Chondrocyte (in vitro differentiated cells): ENCODE measurements at regions not wholly inside any gene's neighbourhood (a gene's known extent, or its start where the extent isn't known, plus 50 kb on each side); places are given as distances from the start of the nearest gene placed in this dataset.

Experiments used
- DNase-seq: peaks from one replicate; pipeline ENCODE4 v3.0.0; 2021; ENCODE audit warnings: mixed read lengths, low spot score
- H3K27ac Mint-ChIP-seq: one replicate; pipeline ENCODE4 v1.8.0; 2021; ENCODE audit warnings: mild to moderate bottlenecking, moderate library complexity, mixed read lengths; ENCODE audit not compliant: unreplicated experiment
- H3K27me3 Mint-ChIP-seq: 2 replicates; pipeline ENCODE4 v1.8.0; 2021; ENCODE audit warnings: low read depth, mixed read lengths
- H3K36me3 Mint-ChIP-seq: 2 replicates; pipeline ENCODE4 v1.8.0; 2021; ENCODE audit warnings: low read depth, mixed read lengths
- H3K4me1 Mint-ChIP-seq: 2 replicates; pipeline ENCODE4 v1.8.0; 2021; ENCODE audit warnings: low read depth, mild to moderate bottlenecking, mixed read lengths
- H3K4me3 Mint-ChIP-seq: one replicate; pipeline ENCODE4 v1.8.0; 2021; ENCODE audit warnings: mild to moderate bottlenecking, moderate library complexity, mixed read lengths; ENCODE audit not compliant: unreplicated experiment
- H3K9me3 Mint-ChIP-seq: 2 replicates; pipeline ENCODE4 v1.8.0; 2021; ENCODE audit warnings: low read depth, mixed read lengths
- TF ChIP-seq, protein P1 (sequence below): fragments of 200-600 bp; sonication (generic); IDR thresholded peaks from 2 replicates; pipeline ENCODE4 v1.5.0; 2021; ENCODE audit warnings: antibody characterized with exemption, mild to moderate bottlenecking, moderate library complexity

- H3K4me3 Mint-ChIP-seq: no peak overlapping the region
- TF ChIP-seq, protein P1, sequence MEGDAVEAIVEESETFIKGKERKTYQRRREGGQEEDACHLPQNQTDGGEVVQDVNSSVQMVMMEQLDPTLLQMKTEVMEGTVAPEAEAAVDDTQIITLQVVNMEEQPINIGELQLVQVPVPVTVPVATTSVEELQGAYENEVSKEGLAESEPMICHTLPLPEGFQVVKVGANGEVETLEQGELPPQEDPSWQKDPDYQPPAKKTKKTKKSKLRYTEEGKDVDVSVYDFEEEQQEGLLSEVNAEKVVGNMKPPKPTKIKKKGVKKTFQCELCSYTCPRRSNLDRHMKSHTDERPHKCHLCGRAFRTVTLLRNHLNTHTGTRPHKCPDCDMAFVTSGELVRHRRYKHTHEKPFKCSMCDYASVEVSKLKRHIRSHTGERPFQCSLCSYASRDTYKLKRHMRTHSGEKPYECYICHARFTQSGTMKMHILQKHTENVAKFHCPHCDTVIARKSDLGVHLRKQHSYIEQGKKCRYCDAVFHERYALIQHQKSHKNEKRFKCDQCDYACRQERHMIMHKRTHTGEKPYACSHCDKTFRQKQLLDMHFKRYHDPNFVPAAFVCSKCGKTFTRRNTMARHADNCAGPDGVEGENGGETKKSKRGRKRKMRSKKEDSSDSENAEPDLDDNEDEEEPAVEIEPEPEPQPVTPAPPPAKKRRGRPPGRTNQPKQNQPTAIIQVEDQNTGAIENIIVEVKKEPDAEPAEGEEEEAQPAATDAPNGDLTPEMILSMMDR: no peak
- H3K27me3 Mint-ChIP-seq: no peaks in the 10 kb centered on the region
- peaks cover 5% of the 10 kb centered on the region for H3K36me3 Mint-ChIP-seq
- no peaks in the 10 kb centered on the region for H3K9me3 Mint-ChIP-seq
- no peak overlapping the region for H3K27ac Mint-ChIP-seq
- H3K4me1 Mint-ChIP-seq: peaks cover 49% of the 10 kb centered on the region
- DNase-seq: no peak
These were observed 339.9 kb downstream of the SEC14L1 start for GRCh38 chr17:77480509-77481215.

- Mint-ChIP-seq H3K4me3 (no peak overlapping the region), H3K27ac (no peak overlapping the region), H3K9me3 (no peaks in the 10 kb centered on the region), H3K36me3 (peaks cover 5% of the 10 kb centered on the region), H3K27me3 (no peaks in the 10 kb centered on the region), H3K4me1 (peaks cover 38% of the 10 kb centered on the region)
- peak; percentile 86 for DNase-seq
- TF ChIP-seq, protein P1: no peak
These were observed 341.0 kb downstream of the SEC14L1 start for GRCh38 chr17:77481476-77482374.

- Mint-ChIP-seq H3K4me1 (peaks cover 30% of the 10 kb centered on the region), H3K36me3 (peaks cover 5% of the 10 kb centered on the region), H3K4me3 (no peak overlapping the region), H3K9me3 (no peaks in the 10 kb centered on the region), H3K27me3 (no peaks in the 10 kb centered on the region), H3K27ac (no peak overlapping the region)
- DNase-seq: peak; percentile 85
- TF ChIP-seq, protein P1: no peak
These were observed 341.8 kb downstream of the SEC14L1 start for GRCh38 chr17:77482375-77483127.

DNA sequence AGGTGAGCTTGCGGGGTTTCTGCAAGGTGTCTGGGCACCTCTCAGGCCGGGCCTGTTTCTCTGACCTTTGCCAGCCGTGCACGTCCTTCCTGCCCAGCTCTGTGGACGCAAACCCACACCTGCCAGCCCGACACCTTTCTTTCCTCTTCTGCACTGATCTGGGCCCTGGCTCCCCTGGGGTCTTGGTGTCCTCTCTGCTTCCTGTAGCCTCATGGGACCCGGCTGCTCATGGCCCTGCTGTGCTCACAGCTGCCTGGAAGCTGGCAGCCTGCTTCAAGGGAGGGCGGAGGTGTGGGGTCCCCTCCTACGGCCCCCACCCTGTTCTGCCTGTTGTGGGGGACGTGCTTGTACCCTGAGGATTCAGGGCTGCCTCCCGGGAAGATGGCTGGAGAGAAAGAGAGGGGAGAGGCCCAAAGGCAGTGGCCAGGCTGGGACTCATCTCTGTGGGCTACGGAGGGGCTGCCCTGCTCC is 342.4 kb downstream of the SEC14L1 start:
- TF ChIP-seq, protein P1: no peak
- no peaks in the 10 kb centered on the region for H3K27me3 Mint-ChIP-seq
- H3K27ac Mint-ChIP-seq: no peak overlapping the region
- no peaks in the 10 kb centered on the region for H3K9me3 Mint-ChIP-seq
- peaks cover 8% of the 10 kb centered on the region for H3K36me3 Mint-ChIP-seq
- peaks cover 24% of the 10 kb centered on the region for H3K4me1 Mint-ChIP-seq
- no peak for DNase-seq
- no peak overlapping the region for H3K4me3 Mint-ChIP-seq

- Mint-ChIP-seq H3K27ac (no peak overlapping the region), H3K4me3 (no peak overlapping the region), H3K4me1 (peaks cover 15% of the 10 kb centered on the region), H3K9me3 (no peaks in the 10 kb centered on the region), H3K27me3 (no peaks in the 10 kb centered on the region), H3K36me3 (peaks cover 14% of the 10 kb centered on the region)
- DNase-seq: no peak
- TF ChIP-seq, protein P1: no peak
These were observed 343.3 kb downstream of the SEC14L1 start for GRCh38 chr17:77484111-77484510.
